ENCODE measurements at regions not wholly inside any gene's neighbourhood (a gene's known extent, or its start where the extent isn't known, plus 50 kb on each side); places are given as distances from the start of the nearest gene placed in this dataset.

GRCh38 chr10:131430716-131431412 lies 119.3 kb upstream of the TCERG1L start:
- WGBS (ENCODE audit: insufficient coverage) = 36% methylated on average over 10 of the region's 16 CpGs
- peak in 2 of 6 donors; percentile 56 to 90 for DNase-seq (ENCODE audit: low read depth in 4 of 6, low spot score in 6 of 6)

GRCh38 chr10:131431533-131431932 lies 120.0 kb upstream of the TCERG1L start:
- Histone ChIP-seq H3K4me3 (ENCODE audit: low read depth, low read length) (no peak overlapping the region), H3K4me1 (ENCODE audit: control insufficient read depth, insufficient read depth, low read length) (peaks cover 43% of the 10 kb centered on the region), H3K9me3 (ENCODE audit: control insufficient read depth, insufficient read depth, low read length) (no peaks in the 10 kb centered on the region), H3K36me3 (ENCODE audit: control insufficient read depth, insufficient read depth, low read length) (no peaks in the 10 kb centered on the region), H3K27ac (ENCODE audit: low read depth, low read length) (no peak overlapping the region), H3K27me3 (ENCODE audit: control insufficient read depth, insufficient read depth, low read length) (peaks cover 18% of the 10 kb centered on the region)
- DNase-seq (ENCODE audit: low read depth in 4 of 6, low spot score in 6 of 6) = peak in 2 of 6 donors; percentile 60 to 82
- WGBS (ENCODE audit: insufficient coverage) = 38% methylated on average over 7 of the region's 7 CpGs

More at GRCh38 chr10:131430716-131431412, 119.3 kb upstream of the TCERG1L start:
- no peak overlapping the region for H3K4me3 ChIP-seq (ENCODE audit: low read depth, low read length)
- no peaks in the 10 kb centered on the region for H3K9me3 ChIP-seq (ENCODE audit: control insufficient read depth, insufficient read depth, low read length)
- no peaks in the 10 kb centered on the region for H3K36me3 ChIP-seq (ENCODE audit: control insufficient read depth, insufficient read depth, low read length)
- peaks cover 18% of the 10 kb centered on the region for H3K27me3 ChIP-seq (ENCODE audit: control insufficient read depth, insufficient read depth, low read length)
- no peak overlapping the region for H3K27ac ChIP-seq (ENCODE audit: low read depth, low read length)
- H3K4me1 ChIP-seq (ENCODE audit: control insufficient read depth, insufficient read depth, low read length) = peaks cover 45% of the 10 kb centered on the region

GRCh38 chr10:131431978-131432690 lies 120.6 kb upstream of the TCERG1L start:
- no peak for DNase-seq (ENCODE audit: low read depth in 4 of 6, low spot score in 6 of 6)
- 67% methylated on average over 16 of the region's 16 CpGs for WGBS (ENCODE audit: insufficient coverage)

GRCh38 chr10:131433568-131433967 lies 122.0 kb upstream of the TCERG1L start:
- H3K9me3 ChIP-seq (ENCODE audit: control insufficient read depth, insufficient read depth, low read length) = no peaks in the 10 kb centered on the region
- H3K27ac ChIP-seq (ENCODE audit: low read depth, low read length) = no peak overlapping the region
- DNase-seq (ENCODE audit: low read depth in 4 of 6, low spot score in 6 of 6) = no peak
- no peaks in the 10 kb centered on the region for H3K36me3 ChIP-seq (ENCODE audit: control insufficient read depth, insufficient read depth, low read length)
- no peak overlapping the region for H3K4me3 ChIP-seq (ENCODE audit: low read depth, low read length)
- peaks cover 51% of the 10 kb centered on the region for H3K4me1 ChIP-seq (ENCODE audit: control insufficient read depth, insufficient read depth, low read length)
- WGBS (ENCODE audit: insufficient coverage) = 70% methylated on average over 8 of the region's 8 CpGs
- H3K27me3 ChIP-seq (ENCODE audit: control insufficient read depth, insufficient read depth, low read length) = peaks cover 18% of the 10 kb centered on the region

More at GRCh38 chr10:131431978-131432690, 120.6 kb upstream of the TCERG1L start:
- Histone ChIP-seq H3K27me3 (ENCODE audit: control insufficient read depth, insufficient read depth, low read length) (peaks cover 18% of the 10 kb centered on the region), H3K4me1 (ENCODE audit: control insufficient read depth, insufficient read depth, low read length) (peaks cover 38% of the 10 kb centered on the region), H3K9me3 (ENCODE audit: control insufficient read depth, insufficient read depth, low read length) (no peaks in the 10 kb centered on the region), H3K4me3 (ENCODE audit: low read depth, low read length) (no peak overlapping the region), H3K27ac (ENCODE audit: low read depth, low read length) (no peak overlapping the region), H3K36me3 (ENCODE audit: control insufficient read depth, insufficient read depth, low read length) (no peaks in the 10 kb centered on the region)

GRCh38 chr10:131435232-131435631 lies 123.7 kb upstream of the TCERG1L start:
- Histone ChIP-seq H3K36me3 (ENCODE audit: control insufficient read depth, insufficient read depth, low read length) (no peaks in the 10 kb centered on the region), H3K4me1 (ENCODE audit: control insufficient read depth, insufficient read depth, low read length) (peaks cover 54% of the 10 kb centered on the region), H3K4me3 (ENCODE audit: low read depth, low read length) (no peak overlapping the region), H3K27me3 (ENCODE audit: control insufficient read depth, insufficient read depth, low read length) (peaks cover 14% of the 10 kb centered on the region), H3K9me3 (ENCODE audit: control insufficient read depth, insufficient read depth, low read length) (no peaks in the 10 kb centered on the region), H3K27ac (ENCODE audit: low read depth, low read length) (no peak overlapping the region)
- no peak for DNase-seq (ENCODE audit: low read depth in 4 of 6, low spot score in 6 of 6)
- WGBS (ENCODE audit: insufficient coverage) = 79% methylated on average over 9 of the region's 9 CpGs

GRCh38 chr10:131435760-131436457 lies 124.4 kb upstream of the TCERG1L start:
- WGBS (ENCODE audit: insufficient coverage) = 62% methylated on average over 16 of the region's 18 CpGs
- no peak overlapping the region for H3K4me3 ChIP-seq (ENCODE audit: low read depth, low read length)
- H3K9me3 ChIP-seq (ENCODE audit: control insufficient read depth, insufficient read depth, low read length) = no peaks in the 10 kb centered on the region
- H3K27ac ChIP-seq (ENCODE audit: low read depth, low read length) = no peak overlapping the region
- H3K27me3 ChIP-seq (ENCODE audit: control insufficient read depth, insufficient read depth, low read length) = peaks cover 16% of the 10 kb centered on the region
- no peak for DNase-seq (ENCODE audit: low read depth in 4 of 6, low spot score in 6 of 6)
- no peaks in the 10 kb centered on the region for H3K36me3 ChIP-seq (ENCODE audit: control insufficient read depth, insufficient read depth, low read length)
- peaks cover 51% of the 10 kb centered on the region for H3K4me1 ChIP-seq (ENCODE audit: control insufficient read depth, insufficient read depth, low read length)

- peak in 2 of 6 donors; percentile 81 to 83 for DNase-seq (ENCODE audit: low read depth in 4 of 6, low spot score in 6 of 6)
- Histone ChIP-seq H3K27ac (ENCODE audit: low read depth, low read length) (no peak overlapping the region), H3K36me3 (ENCODE audit: control insufficient read depth, insufficient read depth, low read length) (no peaks in the 10 kb centered on the region), H3K4me1 (ENCODE audit: control insufficient read depth, insufficient read depth, low read length) (peaks cover 45% of the 10 kb centered on the region), H3K9me3 (ENCODE audit: control insufficient read depth, insufficient read depth, low read length) (no peaks in the 10 kb centered on the region), H3K4me3 (ENCODE audit: low read depth, low read length) (no peak overlapping the region), H3K27me3 (ENCODE audit: control insufficient read depth, insufficient read depth, low read length) (peaks cover 15% of the 10 kb centered on the region)
- WGBS (ENCODE audit: insufficient coverage) = 21% methylated on average over 2 of the region's 4 CpGs
Measured at GRCh38 chr10:131436458-131436857, 124.9 kb upstream of the TCERG1L start.

GRCh38 chr10:131437556-131438475 lies 126.3 kb upstream of the TCERG1L start:
- peak in 2 of 6 donors; percentile 71 to 79 for DNase-seq (ENCODE audit: low read depth in 4 of 6, low spot score in 6 of 6)
- H3K4me1 ChIP-seq (ENCODE audit: control insufficient read depth, insufficient read depth, low read length) = peaks cover 33% of the 10 kb centered on the region
- H3K27ac ChIP-seq (ENCODE audit: low read depth, low read length) = no peak overlapping the region
- no peak overlapping the region for H3K4me3 ChIP-seq (ENCODE audit: low read depth, low read length)
- H3K36me3 ChIP-seq (ENCODE audit: control insufficient read depth, insufficient read depth, low read length) = no peaks in the 10 kb centered on the region
- 61% methylated on average over 12 of the region's 13 CpGs for WGBS (ENCODE audit: insufficient coverage)
- peaks cover 3% of the 10 kb centered on the region for H3K27me3 ChIP-seq (ENCODE audit: control insufficient read depth, insufficient read depth, low read length)
- H3K9me3 ChIP-seq (ENCODE audit: control insufficient read depth, insufficient read depth, low read length) = no peaks in the 10 kb centered on the region

- WGBS (ENCODE audit: insufficient coverage) = 85% methylated on average over 4 of the region's 4 CpGs
- Histone ChIP-seq H3K27me3 (ENCODE audit: control insufficient read depth, insufficient read depth, low read length) (peaks cover 2% of the 10 kb centered on the region), H3K27ac (ENCODE audit: low read depth, low read length) (no peak overlapping the region)
Measured at GRCh38 chr10:131438665-131439064, 127.1 kb upstream of the TCERG1L start.

More at GRCh38 chr10:131438665-131439064, 127.1 kb upstream of the TCERG1L start:
- no peaks in the 10 kb centered on the region for H3K9me3 ChIP-seq (ENCODE audit: control insufficient read depth, insufficient read depth, low read length)
- H3K4me3 ChIP-seq (ENCODE audit: low read depth, low read length) = no peak overlapping the region
- H3K36me3 ChIP-seq (ENCODE audit: control insufficient read depth, insufficient read depth, low read length) = no peaks in the 10 kb centered on the region
- DNase-seq (ENCODE audit: low read depth in 4 of 6, low spot score in 6 of 6) = no peak
- H3K4me1 ChIP-seq (ENCODE audit: control insufficient read depth, insufficient read depth, low read length) = peaks cover 33% of the 10 kb centered on the region
